ENCODE measurements at regions not wholly inside any gene's neighbourhood (a gene's known extent, or its start where the extent isn't known, plus 50 kb on each side); places are given as distances from the start of the nearest gene placed in this dataset.

GRCh38 chr3:104536715-104537114 lies 830.0 kb upstream of the ALCAM start:
- Histone ChIP-seq H3K4me3 (ENCODE audit: low read length) (no peak overlapping the region), H3K79me2 (ENCODE audit: low read length) (no peaks in the 10 kb centered on the region), H3K4me2 (ENCODE audit: low read depth, low read length) (no peak overlapping the region), H3K27ac (ENCODE audit: low read length) (no peak overlapping the region), H3K9me2 (replicated peaks; ENCODE audit: insufficient read depth, low read length) (no peaks in the 10 kb centered on the region), H2AFZ (ENCODE audit: low read length) (no peak overlapping the region), H3K27me3 (replicated peaks; ENCODE audit: insufficient read depth, low read length) (no peaks in the 10 kb centered on the region), H4K20me1 (ENCODE audit: insufficient read depth, low read length) (no peaks in the 10 kb centered on the region), H3K9me3 (replicated peaks; ENCODE audit: insufficient read depth, low read length) (no peaks in the 10 kb centered on the region), H3K9ac (ENCODE audit: low read length) (no peak overlapping the region), H3K4me1 (ENCODE audit: low read length) (no peaks in the 10 kb centered on the region), H3K36me3 (replicated peaks; ENCODE audit: insufficient read depth, low read length) (no peaks in the 10 kb centered on the region), H3F3A (ENCODE audit: insufficient read depth, low read length) (no peaks in the 10 kb centered on the region)
- no peak for DNase-seq
- TF ChIP-seq EZH2phosphoT487 (IDR thresholded peaks at IDR 0.05; ENCODE audit: low read length) (no peak), EZH2 (optimal IDR thresholded peaks at IDR 0.05; ENCODE audit: low read depth, low read length) (no peak), CTCF (IDR thresholded peaks at IDR 0.05; ENCODE audit: low read length) (no peak)

GRCh38 chr3:104537323-104537722 lies 829.4 kb upstream of the ALCAM start:
- DNase-seq = no peak
- no peak overlapping the region for H3K27ac ChIP-seq (ENCODE audit: low read length)
- no peaks in the 10 kb centered on the region for H3K79me2 ChIP-seq (ENCODE audit: low read length)
- no peak for TF ChIP-seq CTCF (IDR thresholded peaks at IDR 0.05; ENCODE audit: low read length)
- no peak for TF ChIP-seq EZH2phosphoT487 (IDR thresholded peaks at IDR 0.05; ENCODE audit: low read length)
- TF ChIP-seq EZH2 (optimal IDR thresholded peaks at IDR 0.05; ENCODE audit: low read depth, low read length) = no peak
- no peaks in the 10 kb centered on the region for H3K9me2 ChIP-seq (replicated peaks; ENCODE audit: insufficient read depth, low read length)
- no peaks in the 10 kb centered on the region for H3K9me3 ChIP-seq (replicated peaks; ENCODE audit: insufficient read depth, low read length)
- H3K36me3 ChIP-seq (replicated peaks; ENCODE audit: insufficient read depth, low read length) = no peaks in the 10 kb centered on the region
- H3K4me3 ChIP-seq (ENCODE audit: low read length) = no peak overlapping the region
- H3K9ac ChIP-seq (ENCODE audit: low read length) = no peak overlapping the region
- no peaks in the 10 kb centered on the region for H3K27me3 ChIP-seq (replicated peaks; ENCODE audit: insufficient read depth, low read length)
- H2AFZ ChIP-seq (ENCODE audit: low read length) = no peak overlapping the region
- no peaks in the 10 kb centered on the region for H3K4me1 ChIP-seq (ENCODE audit: low read length)
- H3K4me2 ChIP-seq (ENCODE audit: low read depth, low read length) = no peak overlapping the region
- H4K20me1 ChIP-seq (ENCODE audit: insufficient read depth, low read length) = no peaks in the 10 kb centered on the region
- no peaks in the 10 kb centered on the region for H3F3A ChIP-seq (ENCODE audit: insufficient read depth, low read length)

GRCh38 chr3:104546301-104546700 lies 820.4 kb upstream of the ALCAM start:
- Histone ChIP-seq H3K79me2 (ENCODE audit: low read length) (no peaks in the 10 kb centered on the region), H3K27ac (ENCODE audit: low read length) (no peak overlapping the region), H3K36me3 (replicated peaks; ENCODE audit: insufficient read depth, low read length) (no peaks in the 10 kb centered on the region), H3K9me2 (replicated peaks; ENCODE audit: insufficient read depth, low read length) (no peaks in the 10 kb centered on the region; the same call in 1 of the 2 replicates), H4K20me1 (ENCODE audit: insufficient read depth, low read length) (no peaks in the 10 kb centered on the region), H3K9ac (ENCODE audit: low read length) (no peak overlapping the region), H3K9me3 (replicated peaks; ENCODE audit: insufficient read depth, low read length) (no peaks in the 10 kb centered on the region), H2AFZ (ENCODE audit: low read length) (no peak overlapping the region), H3K4me1 (ENCODE audit: low read length) (no peaks in the 10 kb centered on the region), H3K27me3 (replicated peaks; ENCODE audit: insufficient read depth, low read length) (no peaks in the 10 kb centered on the region), H3K4me2 (ENCODE audit: low read depth, low read length) (no peak overlapping the region), H3F3A (ENCODE audit: insufficient read depth, low read length) (no peaks in the 10 kb centered on the region), H3K4me3 (ENCODE audit: low read length) (no peak overlapping the region)
- no peak for DNase-seq
- TF ChIP-seq EZH2 (optimal IDR thresholded peaks at IDR 0.05; ENCODE audit: low read depth, low read length) = no peak
- no peak for TF ChIP-seq CTCF (IDR thresholded peaks at IDR 0.05; ENCODE audit: low read length)
- TF ChIP-seq EZH2phosphoT487 (IDR thresholded peaks at IDR 0.05; ENCODE audit: low read length) = no peak

Measured in MM.1S (cell line).